ENCODE measurements at regions not wholly inside any gene's neighbourhood (a gene's known extent, or its start where the extent isn't known, plus 50 kb on each side); places are given as distances from the start of the nearest gene placed in this dataset.

GRCh38 chr5:125140220-125140619, 393.8 kb upstream of the ZNF608 start:
- H3K4me1 ChIP-seq: peaks cover 3% of the 10 kb centered on the region; the same call in 1 of the 2 replicates
- no peaks in the 10 kb centered on the region for H3K9me3 ChIP-seq
- H3K27me3 ChIP-seq (ENCODE audit: low read depth): no peaks in the 10 kb centered on the region
- H3K36me3 ChIP-seq (replicated peaks): no peaks in the 10 kb centered on the region
- DNase-seq (ENCODE audit: low spot score in 2 of 2): no peak
- no peak overlapping the region for H3K4me3 ChIP-seq
- in situ Hi-C loops (cut with MboI; ENCODE audit: low sequenced_read_pairs): no loop called here

GRCh38 chr5:125140855-125141254, 394.4 kb upstream of the ZNF608 start:
- Histone ChIP-seq H3K4me1 (no peaks in the 10 kb centered on the region), H3K4me3 (no peak overlapping the region), H3K36me3 (replicated peaks) (no peaks in the 10 kb centered on the region), H3K27me3 (ENCODE audit: low read depth) (no peaks in the 10 kb centered on the region), H3K9me3 (no peaks in the 10 kb centered on the region)
- no peak for DNase-seq (ENCODE audit: low spot score in 2 of 2)
- in situ Hi-C loops (cut with MboI; ENCODE audit: low sequenced_read_pairs): no loop called here

- DNase-seq (ENCODE audit: low spot score in 2 of 2): no peak
- Histone ChIP-seq H3K4me1 (no peaks in the 10 kb centered on the region), H3K9me3 (no peaks in the 10 kb centered on the region), H3K27me3 (ENCODE audit: low read depth) (no peaks in the 10 kb centered on the region), H3K36me3 (replicated peaks) (no peaks in the 10 kb centered on the region), H3K4me3 (no peak overlapping the region)
- in situ Hi-C loops (cut with MboI; ENCODE audit: low sequenced_read_pairs): no loop called here
Measured at GRCh38 chr5:125142458-125142857, 396.0 kb upstream of the ZNF608 start.

DNA sequence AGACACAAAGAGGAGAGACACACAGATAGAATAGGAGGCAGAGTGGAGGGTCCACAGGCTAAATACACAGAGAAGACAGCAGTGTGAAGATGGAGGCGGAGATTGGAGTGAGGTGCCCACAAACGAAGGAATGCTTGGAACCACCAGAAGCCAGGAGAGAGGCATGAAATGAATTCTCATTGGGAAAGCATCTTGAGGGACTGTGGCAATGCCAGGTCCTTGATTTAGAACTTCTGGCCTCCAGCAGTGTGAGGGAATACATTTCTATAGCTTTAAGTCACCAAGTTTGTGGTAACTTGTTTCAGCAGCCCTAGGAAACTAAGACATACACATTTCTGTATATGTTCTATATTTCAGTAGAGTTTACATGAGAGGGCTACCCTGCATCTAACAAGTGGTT, 396.6 kb upstream of the ZNF608 start:
- in situ Hi-C loops (cut with MboI; ENCODE audit: low sequenced_read_pairs): no loop called here
- Histone ChIP-seq H3K4me3 (no peak overlapping the region), H3K9me3 (no peaks in the 10 kb centered on the region), H3K27me3 (ENCODE audit: low read depth) (no peaks in the 10 kb centered on the region), H3K4me1 (no peaks in the 10 kb centered on the region), H3K36me3 (replicated peaks) (no peaks in the 10 kb centered on the region)
- DNase-seq (ENCODE audit: low spot score in 2 of 2): no peak

- no peak overlapping the region for H3K4me3 ChIP-seq
- in situ Hi-C loops (cut with MboI; ENCODE audit: low sequenced_read_pairs): no loop called here
- peaks cover 15% of the 10 kb centered on the region for H3K4me1 ChIP-seq
- no peak for DNase-seq (ENCODE audit: low spot score in 2 of 2)
- H3K27me3 ChIP-seq (ENCODE audit: low read depth): no peaks in the 10 kb centered on the region
- no peaks in the 10 kb centered on the region for H3K9me3 ChIP-seq
- H3K36me3 ChIP-seq (replicated peaks): no peaks in the 10 kb centered on the region
Measured at GRCh38 chr5:125148076-125148475, 401.6 kb upstream of the ZNF608 start.

DNA sequence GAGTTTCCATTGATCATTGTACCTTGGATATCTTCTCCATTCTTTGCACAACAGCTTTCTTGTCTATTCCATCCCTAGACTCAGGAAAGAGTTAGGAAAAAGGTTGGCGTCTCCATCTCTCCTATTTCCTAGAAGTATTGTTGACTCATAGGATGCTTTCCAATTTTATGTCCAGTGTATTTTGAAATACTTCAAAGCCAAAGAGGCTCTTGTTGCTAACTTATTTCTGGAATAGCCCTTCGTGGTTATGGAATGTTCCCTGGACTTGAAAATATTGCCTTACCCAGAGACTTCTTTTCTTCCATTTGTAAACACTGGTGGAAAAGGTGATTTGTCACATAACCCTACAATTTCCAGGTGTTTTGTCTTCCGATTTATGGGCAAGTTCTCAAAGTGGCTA, 402.3 kb upstream of the ZNF608 start:
- Histone ChIP-seq H3K9me3 (no peaks in the 10 kb centered on the region), H3K27me3 (ENCODE audit: low read depth) (no peaks in the 10 kb centered on the region), H3K4me3 (no peak overlapping the region), H3K36me3 (replicated peaks) (no peaks in the 10 kb centered on the region), H3K4me1 (peaks cover 15% of the 10 kb centered on the region)
- DNase-seq (ENCODE audit: low spot score in 2 of 2): no peak
- in situ Hi-C loops (cut with MboI; ENCODE audit: low sequenced_read_pairs): no loop called here

- no peak for DNase-seq (ENCODE audit: low spot score in 2 of 2)
- H3K27me3 ChIP-seq (ENCODE audit: low read depth): no peaks in the 10 kb centered on the region
- no peaks in the 10 kb centered on the region for H3K9me3 ChIP-seq
- in situ Hi-C loops (cut with MboI; ENCODE audit: low sequenced_read_pairs): no loop called here
- no peaks in the 10 kb centered on the region for H3K36me3 ChIP-seq (replicated peaks)
- H3K4me3 ChIP-seq: no peak overlapping the region
- peaks cover 15% of the 10 kb centered on the region for H3K4me1 ChIP-seq
Measured at GRCh38 chr5:125149110-125149509, 402.7 kb upstream of the ZNF608 start.

- in situ Hi-C loops (cut with MboI; ENCODE audit: low sequenced_read_pairs): no loop called here
Measured at GRCh38 chr5:125149527-125149926, 403.1 kb upstream of the ZNF608 start.

DNA sequence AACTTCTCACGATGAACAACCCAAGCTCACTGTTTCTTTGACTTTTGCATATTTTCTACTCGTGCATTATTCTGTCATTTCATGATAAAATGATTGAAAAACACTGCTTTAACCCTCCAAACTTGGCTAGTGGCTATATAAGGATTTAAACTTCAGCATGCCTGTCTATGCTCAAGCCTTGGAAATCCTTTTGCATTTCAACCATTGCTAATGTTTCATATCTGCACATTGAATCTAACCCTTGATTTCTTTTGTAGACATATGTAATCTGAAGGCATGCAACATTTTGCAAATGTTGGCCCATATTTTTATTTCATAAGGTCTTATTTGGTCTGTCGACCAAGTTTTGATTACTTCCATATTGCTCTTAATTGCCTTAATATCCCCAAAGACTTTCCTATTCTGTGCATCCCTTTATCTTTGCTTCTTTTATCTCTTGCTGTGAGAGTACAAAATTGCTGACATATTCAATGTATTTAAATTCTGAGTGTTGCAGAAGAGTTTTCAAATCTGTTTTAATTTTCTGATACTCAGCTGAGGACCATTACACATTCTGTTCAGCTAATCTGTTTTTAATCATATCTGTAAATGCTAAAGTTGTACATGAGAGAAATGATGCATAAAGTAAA, 403.7 kb upstream of the ZNF608 start:
- Histone ChIP-seq H3K4me3 (no peak overlapping the region), H3K36me3 (replicated peaks) (no peaks in the 10 kb centered on the region), H3K9me3 (no peaks in the 10 kb centered on the region), H3K27me3 (ENCODE audit: low read depth) (no peaks in the 10 kb centered on the region), H3K4me1 (peaks cover 15% of the 10 kb centered on the region)
- in situ Hi-C loops (cut with MboI; ENCODE audit: low sequenced_read_pairs): no loop called here
- no peak for DNase-seq (ENCODE audit: low spot score in 2 of 2)

More at GRCh38 chr5:125149527-125149926, 403.1 kb upstream of the ZNF608 start:
- Histone ChIP-seq H3K4me1 (peaks cover 15% of the 10 kb centered on the region), H3K36me3 (replicated peaks) (no peaks in the 10 kb centered on the region), H3K9me3 (no peaks in the 10 kb centered on the region), H3K27me3 (ENCODE audit: low read depth) (no peaks in the 10 kb centered on the region), H3K4me3 (no peak overlapping the region)
- DNase-seq (ENCODE audit: low spot score in 2 of 2): no peak

GRCh38 chr5:125151150-125151900, 404.9 kb upstream of the ZNF608 start:
- Histone ChIP-seq H3K4me1 (peaks cover 15% of the 10 kb centered on the region), H3K9me3 (no peaks in the 10 kb centered on the region), H3K4me3 (no peak overlapping the region), H3K36me3 (replicated peaks) (no peaks in the 10 kb centered on the region), H3K27me3 (ENCODE audit: low read depth) (no peaks in the 10 kb centered on the region)
- in situ Hi-C loops (cut with MboI; ENCODE audit: low sequenced_read_pairs): no loop called here
- peak; percentile 79 to 90 for DNase-seq (ENCODE audit: low spot score in 2 of 2)

GRCh38 chr5:125152044-125152443, 405.6 kb upstream of the ZNF608 start:
- DNase-seq (ENCODE audit: low spot score in 2 of 2): no peak
- peaks cover 15% of the 10 kb centered on the region for H3K4me1 ChIP-seq
- no peaks in the 10 kb centered on the region for H3K36me3 ChIP-seq (replicated peaks)
- no peak overlapping the region for H3K4me3 ChIP-seq
- H3K9me3 ChIP-seq: no peaks in the 10 kb centered on the region
- in situ Hi-C loops (cut with MboI; ENCODE audit: low sequenced_read_pairs): no loop called here
- no peaks in the 10 kb centered on the region for H3K27me3 ChIP-seq (ENCODE audit: low read depth)

DNA sequence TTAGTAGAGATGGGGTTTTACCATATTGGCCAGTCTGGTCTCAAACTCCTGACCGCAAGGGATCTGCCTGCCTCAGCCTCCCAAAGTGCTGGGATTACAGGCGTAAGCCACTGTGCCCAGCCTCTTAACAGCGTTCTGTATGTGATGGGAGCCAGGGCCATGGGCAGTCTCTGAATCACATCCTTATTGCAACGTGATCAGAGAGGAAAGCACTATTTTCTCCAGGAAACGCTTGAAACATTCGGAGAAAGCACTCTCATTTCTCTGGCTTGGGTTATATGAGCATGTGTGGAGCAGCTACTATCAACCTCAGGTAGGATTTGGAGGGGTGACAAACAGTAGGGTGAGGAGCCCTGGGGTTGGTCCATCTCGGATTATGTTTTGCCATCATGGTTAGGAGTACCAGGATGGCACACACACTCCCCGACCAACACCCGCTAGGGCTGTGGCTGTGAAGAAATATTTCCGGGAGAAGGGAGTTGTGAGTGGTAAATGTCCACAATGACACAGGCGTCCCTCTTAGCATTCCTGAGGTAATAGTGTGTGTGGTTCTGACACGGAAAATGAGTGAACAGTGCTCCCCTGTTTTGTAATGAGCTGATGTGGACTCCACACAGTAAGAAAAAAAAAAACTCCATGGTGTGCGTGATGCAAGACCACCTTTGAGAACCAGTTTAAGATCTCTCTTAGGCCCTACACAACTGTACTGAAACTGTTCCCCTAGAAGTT, 406.2 kb upstream of the ZNF608 start:
- H3K27me3 ChIP-seq (ENCODE audit: low read depth): no peaks in the 10 kb centered on the region
- DNase-seq (ENCODE audit: low spot score in 2 of 2): no peak
- no peaks in the 10 kb centered on the region for H3K9me3 ChIP-seq
- peaks cover 18% of the 10 kb centered on the region for H3K4me1 ChIP-seq
- H3K4me3 ChIP-seq: no peak overlapping the region
- H3K36me3 ChIP-seq (replicated peaks): no peaks in the 10 kb centered on the region
- in situ Hi-C loops (cut with MboI; ENCODE audit: low sequenced_read_pairs): no loop called here

DNA sequence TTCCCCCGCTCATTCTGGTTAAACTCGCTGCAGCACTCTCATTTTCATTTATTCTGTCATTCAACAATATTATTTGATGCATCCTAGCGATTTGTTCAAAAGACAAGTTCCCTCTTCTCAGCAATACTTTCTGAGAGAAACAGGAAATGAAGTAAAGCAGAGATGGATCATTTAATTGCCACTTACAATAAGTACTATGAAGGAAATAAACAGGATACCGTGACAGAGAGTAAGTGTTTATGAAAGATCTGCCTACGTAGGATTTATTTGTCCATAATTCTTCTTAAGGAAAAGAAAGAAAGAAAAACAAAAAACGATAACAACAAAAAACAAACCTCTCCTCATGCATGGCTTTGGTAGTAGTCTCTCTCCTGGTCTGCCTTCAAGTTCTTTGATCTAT, 406.8 kb upstream of the ZNF608 start:
- in situ Hi-C loops (cut with MboI; ENCODE audit: low sequenced_read_pairs): no loop called here
- Histone ChIP-seq H3K36me3 (replicated peaks) (no peaks in the 10 kb centered on the region), H3K27me3 (ENCODE audit: low read depth) (no peaks in the 10 kb centered on the region), H3K4me1 (peaks cover 18% of the 10 kb centered on the region), H3K9me3 (no peaks in the 10 kb centered on the region), H3K4me3 (no peak overlapping the region)
- DNase-seq (ENCODE audit: low spot score in 2 of 2): no peak

Measured in HAP-1 (cell line).